Astrocyte of the cerebellum (primary cell): ENCODE measurements at regions not wholly inside any gene's neighbourhood (a gene's known extent, or its start where the extent isn't known, plus 50 kb on each side); places are given as distances from the start of the nearest gene placed in this dataset.

Experiments
- DNase-seq: peaks from one replicate; pipeline ENCODE4 v3.0.0-alpha.2; 2011; ENCODE audit warnings: low read depth
- H3K4me3 ChIP-seq: 2 replicates; pipeline ENCODE4 v1.5.1; 2011; ENCODE audit warnings: mild to moderate bottlenecking, low read depth, low read length, moderate library complexity
- in situ Hi-C: cut with HindIII; loops from 2 replicates; pipeline ENCODE4 v1.10.0; 2017; ENCODE audit warnings: low sequenced_read_pairs
- TF ChIP-seq, protein P1 (sequence below): IDR thresholded peaks from 2 replicates; pipeline ENCODE4 v1.5.1; 2012; ENCODE audit warnings: low read length, low read depth, moderate library complexity, mild to moderate bottlenecking; ENCODE audit errors: missing control alignments

DNA sequence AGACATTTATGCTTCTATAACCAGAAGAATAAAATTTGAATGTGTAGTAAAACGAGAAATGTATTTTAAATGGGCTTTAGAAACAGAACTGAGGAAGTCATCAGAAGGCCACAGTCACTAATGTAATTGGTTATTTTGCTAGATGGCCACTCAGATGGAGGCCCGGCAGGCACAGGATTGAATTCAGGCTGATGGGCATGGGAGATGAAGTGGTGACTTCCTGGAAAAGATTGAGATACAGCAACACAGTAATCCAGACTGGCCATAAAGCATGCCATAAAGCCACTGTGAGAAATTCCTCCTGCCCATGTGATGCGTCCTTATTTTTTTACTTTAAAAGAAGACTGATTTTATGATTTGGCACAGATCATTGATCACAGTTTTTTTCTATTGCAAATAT, 297.7 kb downstream of the ICOS start:
- no peak for DNase-seq
- no peak overlapping the region for H3K4me3 ChIP-seq
- TF ChIP-seq, protein P1, sequence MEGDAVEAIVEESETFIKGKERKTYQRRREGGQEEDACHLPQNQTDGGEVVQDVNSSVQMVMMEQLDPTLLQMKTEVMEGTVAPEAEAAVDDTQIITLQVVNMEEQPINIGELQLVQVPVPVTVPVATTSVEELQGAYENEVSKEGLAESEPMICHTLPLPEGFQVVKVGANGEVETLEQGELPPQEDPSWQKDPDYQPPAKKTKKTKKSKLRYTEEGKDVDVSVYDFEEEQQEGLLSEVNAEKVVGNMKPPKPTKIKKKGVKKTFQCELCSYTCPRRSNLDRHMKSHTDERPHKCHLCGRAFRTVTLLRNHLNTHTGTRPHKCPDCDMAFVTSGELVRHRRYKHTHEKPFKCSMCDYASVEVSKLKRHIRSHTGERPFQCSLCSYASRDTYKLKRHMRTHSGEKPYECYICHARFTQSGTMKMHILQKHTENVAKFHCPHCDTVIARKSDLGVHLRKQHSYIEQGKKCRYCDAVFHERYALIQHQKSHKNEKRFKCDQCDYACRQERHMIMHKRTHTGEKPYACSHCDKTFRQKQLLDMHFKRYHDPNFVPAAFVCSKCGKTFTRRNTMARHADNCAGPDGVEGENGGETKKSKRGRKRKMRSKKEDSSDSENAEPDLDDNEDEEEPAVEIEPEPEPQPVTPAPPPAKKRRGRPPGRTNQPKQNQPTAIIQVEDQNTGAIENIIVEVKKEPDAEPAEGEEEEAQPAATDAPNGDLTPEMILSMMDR, result no peak
- in situ Hi-C loops, result no loop called here

DNA sequence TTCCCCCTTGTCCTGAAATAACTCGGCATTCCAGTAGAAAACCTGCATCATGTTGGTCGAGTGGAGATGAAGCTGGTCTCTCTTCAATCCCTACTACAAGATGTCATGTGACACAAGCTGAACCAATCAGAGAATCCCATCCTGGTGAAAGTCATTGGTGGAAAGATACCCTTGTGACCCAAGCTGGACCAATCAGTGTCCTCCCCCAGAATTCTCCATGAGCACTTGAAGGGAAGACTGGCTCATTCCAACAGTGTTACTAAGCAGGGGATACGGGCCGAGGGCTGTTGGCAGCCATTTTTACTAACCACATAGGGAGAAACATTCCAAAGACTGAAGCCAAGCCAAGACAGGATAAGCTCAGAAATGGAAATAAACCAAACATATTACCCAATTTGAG, 298.3 kb downstream of the ICOS start:
- in situ Hi-C loops, result no loop called here
- DNase-seq, result peak; percentile 23
- TF ChIP-seq, protein P1, result no peak
- H3K4me3 ChIP-seq, result no peak overlapping the region

DNA sequence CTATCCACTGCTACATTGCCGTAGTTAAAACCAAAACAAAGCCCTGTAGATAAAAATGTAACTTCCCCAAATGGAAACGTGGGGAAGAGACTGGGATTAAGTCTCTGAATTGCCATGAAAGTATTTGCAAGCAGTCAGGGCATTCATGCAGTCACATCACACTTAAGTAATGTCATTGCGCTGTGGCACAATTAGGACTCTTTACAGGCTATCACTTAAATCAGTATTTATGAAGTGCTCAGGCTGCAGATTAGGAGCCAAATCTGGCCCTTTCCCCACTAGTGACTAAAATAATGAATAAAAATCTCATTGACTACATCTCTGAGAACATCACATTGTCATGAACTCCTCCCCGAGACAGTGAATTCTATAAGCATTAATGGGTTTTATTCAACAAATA, 300.9 kb downstream of the ICOS start:
- H3K4me3 ChIP-seq, result no peak overlapping the region
- DNase-seq, result no peak
- in situ Hi-C loops, result no loop called here
- TF ChIP-seq, protein P1, result no peak

DNA sequence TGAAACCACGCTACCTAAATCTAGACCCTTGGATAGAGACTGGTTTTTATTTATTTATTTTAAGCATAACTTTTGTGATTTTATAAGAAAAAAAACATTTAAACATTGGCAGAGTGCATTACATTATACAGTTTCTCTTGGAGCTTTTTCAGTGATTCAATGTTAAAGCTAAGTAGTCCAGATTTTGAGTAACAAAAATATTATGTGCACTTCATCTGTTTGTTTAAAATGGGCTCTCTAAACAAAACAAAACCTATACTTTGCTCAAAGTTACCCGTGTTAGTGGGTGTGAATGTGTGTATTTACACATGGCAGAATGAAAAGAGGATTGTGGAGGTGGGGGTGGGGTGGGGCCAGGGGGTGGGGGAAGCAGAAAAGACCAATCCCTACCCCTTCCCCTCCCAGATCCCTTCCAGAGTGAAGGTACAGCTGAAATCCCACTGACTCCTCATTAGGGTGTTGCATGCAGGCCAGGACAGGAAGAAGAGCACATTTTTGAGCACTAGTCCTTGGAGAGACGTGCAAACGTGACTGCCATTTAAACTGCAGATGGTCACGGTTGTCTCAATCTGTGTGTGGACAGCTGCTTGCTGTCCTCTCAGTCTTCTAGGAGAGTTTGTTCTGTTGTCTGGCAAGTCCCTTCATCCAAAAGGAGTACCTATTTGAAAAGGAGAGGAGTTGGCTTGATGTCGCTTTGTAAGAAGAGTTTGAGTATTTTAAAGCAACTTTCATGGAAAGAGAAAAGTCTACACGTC, 303.0 kb downstream of the ICOS start:
- H3K4me3 ChIP-seq, result no peak overlapping the region
- in situ Hi-C loops, result no loop called here
- DNase-seq, result no peak
- TF ChIP-seq, protein P1, result no peak

DNA sequence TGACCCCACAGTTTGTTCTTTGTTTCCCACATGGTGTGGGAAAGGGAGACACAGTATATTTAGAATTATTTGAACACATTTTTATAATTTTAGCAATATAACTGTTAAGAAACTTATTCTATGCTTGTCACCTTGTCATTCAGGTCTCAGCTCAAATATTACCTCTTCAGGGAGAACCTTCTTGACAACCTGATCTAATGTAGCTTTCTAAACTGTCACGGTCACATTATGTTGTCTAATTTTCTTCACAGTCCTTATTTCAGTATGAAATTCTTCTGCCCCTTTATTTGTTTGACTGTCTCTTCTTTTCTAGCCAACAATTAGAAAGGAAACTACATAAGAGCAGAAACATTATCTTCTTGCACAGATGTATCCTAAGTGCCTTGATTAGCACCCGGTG, 304.3 kb upstream of the PARD3B start:
- in situ Hi-C loops, result no loop called here
- no peak overlapping the region for H3K4me3 ChIP-seq
- DNase-seq, result no peak
- TF ChIP-seq, protein P1, result no peak

DNA sequence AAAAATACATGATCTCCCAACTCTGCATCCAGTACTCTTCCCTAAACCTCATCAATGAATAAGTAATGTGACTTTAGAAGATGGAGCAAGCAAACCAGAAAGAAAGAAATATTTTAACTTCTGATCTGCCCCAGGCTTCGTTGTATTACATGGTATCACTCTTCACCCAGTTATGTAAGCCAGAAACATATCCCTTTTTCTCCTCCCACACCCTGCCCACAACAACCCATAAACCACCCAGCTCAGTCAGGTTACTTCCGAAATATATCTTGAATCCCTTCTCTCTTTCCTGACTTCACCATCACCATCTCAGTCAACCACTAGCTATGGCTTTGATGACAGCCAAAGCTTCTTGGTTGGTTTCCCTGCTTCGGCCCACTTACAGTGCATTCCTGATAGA, 295.8 kb upstream of the PARD3B start:
- H3K4me3 ChIP-seq, result no peak overlapping the region
- in situ Hi-C loops, result no loop called here
- DNase-seq, result no peak
- TF ChIP-seq, protein P1, result no peak

DNA sequence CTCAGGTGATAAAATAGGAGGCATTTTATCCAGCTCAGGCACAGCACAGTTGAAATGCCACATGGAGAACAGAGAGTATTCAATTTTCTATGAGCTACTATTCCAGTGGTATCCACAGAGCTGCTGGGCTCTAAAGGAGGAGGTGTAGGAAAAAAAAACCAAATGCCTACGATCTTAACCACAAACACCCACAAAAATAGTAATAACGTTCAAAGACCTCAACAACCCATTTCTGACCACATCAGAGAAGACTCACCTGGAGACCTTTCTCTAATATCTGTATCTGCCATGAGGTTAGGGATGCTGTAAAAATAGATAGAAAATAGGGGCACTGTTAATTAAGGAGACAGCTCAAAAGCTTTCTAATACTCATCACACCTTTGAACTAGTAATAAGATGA, 294.6 kb upstream of the PARD3B start:
- in situ Hi-C loops, result no loop called here

More for the DNA sequence above, 294.6 kb upstream of the PARD3B start:
- no peak overlapping the region for H3K4me3 ChIP-seq
- DNase-seq, result no peak
- TF ChIP-seq, protein P1, result no peak
